Psoas muscle (tissue), 7 donors: ENCODE measurements at regions not wholly inside any gene's neighbourhood (a gene's known extent, or its start where the extent isn't known, plus 50 kb on each side); places are given as distances from the start of the nearest gene placed in this dataset.

Source experiments
- ATAC-seq, 4 donors: fragments of 200-7000 bp; cut with Tn5 transposase; one replicate each; pipeline ENCODE4 v1.9.1; 2020; ENCODE audit warnings: moderate library complexity in 3 of 4, mild to moderate bottlenecking in 2 of 4
- DNase-seq, 2 donors: peaks; one replicate each; pipeline ENCODE4 v3.0.0-alpha.2; 2020
- H3K27ac ChIP-seq: fragments of 200-600 bp; one replicate; pipeline ENCODE4 v1.8.0; 2022
- H3K27me3 ChIP-seq, 3 donors: fragments of 200-600 bp in 1 of 3; one replicate each; pipeline versions ENCODE4 v1.6.1 to v1.8.0; 2013 to 2022; ENCODE audit warnings: low read length in 2 of 3, mild to moderate bottlenecking in 2 of 3, moderate library complexity in 1 of 3; ENCODE audit not compliant: insufficient read depth in 3 of 3
- H3K36me3 ChIP-seq, 2 donors: fragments of 200-600 bp in 1 of 2; one replicate each; pipeline versions ENCODE4 v1.6.1 to v1.8.0; 2013 to 2022; ENCODE audit warnings: low read depth in 1 of 2, mild to moderate bottlenecking in 1 of 2, moderate library complexity in 1 of 2; ENCODE audit not compliant: insufficient read depth in 1 of 2
- H3K4me1 ChIP-seq: fragments of 200-600 bp; one replicate; pipeline ENCODE4 v1.8.0; 2022
- H3K4me3 ChIP-seq: fragments of 200-600 bp; one replicate; pipeline ENCODE4 v1.8.0; 2022; ENCODE audit warnings: mild to moderate bottlenecking
- H3K9me3 ChIP-seq: fragments of 200-600 bp; one replicate; pipeline ENCODE4 v1.8.0; 2022
- WGBS, 3 donors: extraction: QIAGEN DNeasy Blood & Tissue Kit; methylation state at CpG; one replicate each; pipeline versions ENCODE4 v1.1.6 to v1.1.7; 2013; 5-methylcytosine and 5-hydroxymethylcytosine counted together
- intact Hi-C, 2 donors: fragments of 100-400 bp; cut with DNase I; formaldehyde crosslinking; loops; one replicate each; pipeline versions ENCODE4 v1.11.0 to v1.14.2; 2022
- TF ChIP-seq, protein P1 (sequence below): fragments of 200-600 bp; IDR thresholded peaks from one replicate; pipeline ENCODE4 v1.8.0; 2022; ENCODE audit warnings: antibody characterized with exemption
- donor health status: healthy with polysubstance abuse.
- donor health status: DM: no; HTN: no; CAD: no; lungs with moderate emphysema.
- donor health status: Bipolar disorder and iron deficiency.
- donor health status: healthy.
- donor health status: DM: yes; HTN: yes; CAD: no.
- donor health status: DM: no; HTN: no; CAD: no.
- donor health status: DM: yes; HTN: yes; CAD: no.

- ATAC-seq (no peak), DNase-seq (no peak)
- Histone ChIP-seq H3K27me3 (no peaks in the 10 kb centered on the region), H3K4me1 (no peaks in the 10 kb centered on the region), H3K9me3 (no peaks in the 10 kb centered on the region), H3K4me3 (no peak overlapping the region), H3K27ac (no peak overlapping the region), H3K36me3 (no peaks in the 10 kb centered on the region)
- TF ChIP-seq, protein P1, sequence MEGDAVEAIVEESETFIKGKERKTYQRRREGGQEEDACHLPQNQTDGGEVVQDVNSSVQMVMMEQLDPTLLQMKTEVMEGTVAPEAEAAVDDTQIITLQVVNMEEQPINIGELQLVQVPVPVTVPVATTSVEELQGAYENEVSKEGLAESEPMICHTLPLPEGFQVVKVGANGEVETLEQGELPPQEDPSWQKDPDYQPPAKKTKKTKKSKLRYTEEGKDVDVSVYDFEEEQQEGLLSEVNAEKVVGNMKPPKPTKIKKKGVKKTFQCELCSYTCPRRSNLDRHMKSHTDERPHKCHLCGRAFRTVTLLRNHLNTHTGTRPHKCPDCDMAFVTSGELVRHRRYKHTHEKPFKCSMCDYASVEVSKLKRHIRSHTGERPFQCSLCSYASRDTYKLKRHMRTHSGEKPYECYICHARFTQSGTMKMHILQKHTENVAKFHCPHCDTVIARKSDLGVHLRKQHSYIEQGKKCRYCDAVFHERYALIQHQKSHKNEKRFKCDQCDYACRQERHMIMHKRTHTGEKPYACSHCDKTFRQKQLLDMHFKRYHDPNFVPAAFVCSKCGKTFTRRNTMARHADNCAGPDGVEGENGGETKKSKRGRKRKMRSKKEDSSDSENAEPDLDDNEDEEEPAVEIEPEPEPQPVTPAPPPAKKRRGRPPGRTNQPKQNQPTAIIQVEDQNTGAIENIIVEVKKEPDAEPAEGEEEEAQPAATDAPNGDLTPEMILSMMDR, result no peak
- WGBS, 3 donors, result 82 to 92% (median 87%) methylated on average over 1 of the region's 1 CpG
- intact Hi-C loops, result no loop called here
These were observed 457.1 kb upstream of the TENM4 start for GRCh38 chr11:79897896-79898295.

DNA sequence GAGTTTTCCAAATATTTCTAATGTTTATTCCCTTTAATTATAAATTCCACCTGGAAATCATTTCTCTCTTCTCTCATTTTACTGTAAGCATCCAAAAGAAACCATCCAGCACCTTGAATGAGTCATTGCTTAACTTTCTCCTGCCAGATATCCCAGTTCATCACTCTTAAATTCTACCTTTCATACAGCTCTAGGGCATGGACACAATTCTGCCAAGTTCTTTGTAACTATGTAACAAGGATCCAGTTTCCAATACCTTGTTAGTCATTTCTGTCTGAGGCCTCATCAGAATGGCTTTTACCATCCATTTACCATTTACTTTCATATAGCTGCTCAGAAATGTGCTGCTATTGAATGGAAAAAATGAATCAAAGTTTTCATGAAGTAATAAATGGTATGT lies 455.4 kb upstream of the TENM4 start:
- intact Hi-C loops, result no loop called here
- no peaks in the 10 kb centered on the region for H3K9me3 ChIP-seq
- DNase-seq (no peak), ATAC-seq (no peak)
- no peaks in the 10 kb centered on the region for H3K4me1 ChIP-seq
- no peak overlapping the region for H3K4me3 ChIP-seq
- TF ChIP-seq, protein P1, result no peak
- no peak overlapping the region for H3K27ac ChIP-seq
- no peaks in the 10 kb centered on the region for H3K27me3 ChIP-seq
- no peaks in the 10 kb centered on the region for H3K36me3 ChIP-seq

GRCh38 chr11:79894111-79894510 lies 453.3 kb upstream of the TENM4 start:
- Histone ChIP-seq H3K27ac (no peak overlapping the region), H3K4me1 (no peaks in the 10 kb centered on the region), H3K36me3 (no peaks in the 10 kb centered on the region), H3K27me3 (no peaks in the 10 kb centered on the region), H3K9me3 (no peaks in the 10 kb centered on the region), H3K4me3 (no peak overlapping the region)
- DNase-seq (no peak), ATAC-seq (no peak)
- 61 to 68% (median 61%) methylated on average over 3 of the region's 3 CpGs for WGBS, 3 donors
- intact Hi-C loops, result no loop called here
- TF ChIP-seq, protein P1, result no peak

DNA sequence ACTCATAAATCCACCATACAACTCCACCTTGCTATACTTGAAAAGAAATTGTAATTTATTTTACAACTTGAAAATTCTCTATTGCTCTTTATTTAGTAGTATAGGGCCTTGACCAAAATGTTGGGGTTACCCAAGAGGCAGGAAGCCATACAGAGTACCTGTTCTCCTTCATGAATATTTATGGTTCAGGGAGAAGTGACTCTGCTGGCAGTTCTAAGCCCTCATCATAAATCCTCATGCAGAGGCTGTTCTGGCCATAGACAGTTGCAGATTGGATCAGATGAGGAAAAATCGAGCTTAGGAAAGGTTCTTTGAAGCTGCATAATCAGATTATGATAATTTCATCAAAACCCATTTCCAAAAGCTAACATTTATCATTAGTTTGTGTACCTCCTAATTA lies 449.4 kb upstream of the TENM4 start:
- Histone ChIP-seq H3K9me3 (no peaks in the 10 kb centered on the region), H3K36me3 (no peaks in the 10 kb centered on the region), H3K4me1 (no peaks in the 10 kb centered on the region), H3K27ac (no peak overlapping the region), H3K4me3 (no peak overlapping the region), H3K27me3 (no peaks in the 10 kb centered on the region)
- WGBS, 3 donors, result 31 to 39% (median 32%) methylated on average over 1 of the region's 1 CpG
- TF ChIP-seq, protein P1, result no peak
- DNase-seq, result no peak
- no peak for ATAC-seq
- intact Hi-C loops, result no loop called here

GRCh38 chr11:79864882-79865281 lies 424.1 kb upstream of the TENM4 start:
- H3K4me1 ChIP-seq, result no peaks in the 10 kb centered on the region
- no peak for DNase-seq
- H3K27me3 ChIP-seq, result no peaks in the 10 kb centered on the region
- no peaks in the 10 kb centered on the region for H3K36me3 ChIP-seq
- no peak overlapping the region for H3K4me3 ChIP-seq
- ATAC-seq, result no peak
- TF ChIP-seq, protein P1, result no peak
- H3K27ac ChIP-seq, result no peak overlapping the region
- H3K9me3 ChIP-seq, result peaks cover 7% of the 10 kb centered on the region
- intact Hi-C loops, result no loop called here
- WGBS, 3 donors, result 70 to 77% (median 71%) methylated on average over 6 of the region's 6 CpGs
